DOHH2 (cell line): ENCODE measurements at regions not wholly inside any gene's neighbourhood (a gene's known extent, or its start where the extent isn't known, plus 50 kb on each side); places are given as distances from the start of the nearest gene placed in this dataset.

Experiments
- H3F3A ChIP-seq: fragments of 200-600 bp; sonication (generic), shearing (Covaris generic); 2 replicates; pipeline ENCODE4 v1.6.0; 2016; ENCODE audit warnings: antibody characterized with exemption, mild to moderate bottlenecking; ENCODE audit not compliant: control insufficient read depth, insufficient read depth
- H3K27ac ChIP-seq: fragments of 200-600 bp; sonication (generic); 2 replicates; pipeline ENCODE4 v1.5.1; 2014; ENCODE audit warnings: low read depth, mild to moderate bottlenecking, low read length, moderate library complexity
- H3K27me3 ChIP-seq: fragments of 200-600 bp; sonication (generic); 2 replicates; pipeline ENCODE4 v1.6.1; 2014; ENCODE audit warnings: mild to moderate bottlenecking, low read length, mixed read lengths; ENCODE audit not compliant: control insufficient read depth
- H3K36me3 ChIP-seq: fragments of 200-600 bp; sonication (generic); 2 replicates; pipeline ENCODE4 v1.6.1; 2014; ENCODE audit warnings: mild to moderate bottlenecking, low read length, moderate library complexity, mixed read lengths; ENCODE audit not compliant: control insufficient read depth
- H3K4me1 ChIP-seq: fragments of 200-600 bp; sonication (generic); 2 replicates; pipeline ENCODE4 v1.6.1; 2014; ENCODE audit warnings: mild to moderate bottlenecking, low read length, mixed read lengths; ENCODE audit not compliant: control insufficient read depth
- H3K4me2 ChIP-seq: fragments of 200-600 bp; sonication (generic); 2 replicates; pipeline ENCODE4 v1.6.0; 2014; ENCODE audit warnings: mild to moderate bottlenecking, low read length, moderate library complexity
- H3K4me3 ChIP-seq: fragments of 200-600 bp; sonication (generic); 2 replicates; pipeline ENCODE4 v1.5.1; 2014; ENCODE audit warnings: mild to moderate bottlenecking, low read length, mixed read lengths
- H3K79me2 ChIP-seq: fragments of 200-600 bp; sonication (generic); 2 replicates; pipeline ENCODE4 v1.6.1; 2014; ENCODE audit warnings: mild to moderate bottlenecking, low read length, mixed read lengths; ENCODE audit not compliant: control insufficient read depth
- H3K9me2 ChIP-seq: fragments of 200-600 bp; sonication (generic); replicated peaks from 2 replicates; pipeline ENCODE4 v1.6.1; 2014; ENCODE audit warnings: mild to moderate bottlenecking, low read length, mixed read lengths; ENCODE audit not compliant: control insufficient read depth
- H3K9me3 ChIP-seq: fragments of 200-600 bp; sonication (generic); 2 replicates; pipeline ENCODE4 v1.6.1; 2014; ENCODE audit warnings: antibody characterized with exemption, low read length, mixed read lengths; ENCODE audit not compliant: control insufficient read depth, insufficient read depth
- H4K20me1 ChIP-seq: fragments of 200-600 bp; sonication (generic); 2 replicates; pipeline ENCODE4 v1.6.0; 2014; ENCODE audit warnings: low read depth, mild to moderate bottlenecking, antibody characterized with exemption, low read length, moderate library complexity; ENCODE audit not compliant: control insufficient read depth, insufficient read depth
- EZH2phosphoT487 ChIP-seq: fragments of 200-600 bp; sonication (generic); IDR thresholded peaks from 2 replicates; pipeline ENCODE4 v1.6.1; 2017; ENCODE audit warnings: borderline replicate concordance, mild to moderate bottlenecking, antibody characterized with exemption, low read length, moderate library complexity, mixed read lengths
- TF ChIP-seq, protein P1 (sequence below): fragments of 200-600 bp; sonication (generic); IDR thresholded peaks from one replicate; pipeline ENCODE4 v1.5.1; 2014; ENCODE audit warnings: antibody characterized with exemption, mild to moderate bottlenecking, low read depth, low read length; ENCODE audit not compliant: poor library complexity, severe bottlenecking

DNA sequence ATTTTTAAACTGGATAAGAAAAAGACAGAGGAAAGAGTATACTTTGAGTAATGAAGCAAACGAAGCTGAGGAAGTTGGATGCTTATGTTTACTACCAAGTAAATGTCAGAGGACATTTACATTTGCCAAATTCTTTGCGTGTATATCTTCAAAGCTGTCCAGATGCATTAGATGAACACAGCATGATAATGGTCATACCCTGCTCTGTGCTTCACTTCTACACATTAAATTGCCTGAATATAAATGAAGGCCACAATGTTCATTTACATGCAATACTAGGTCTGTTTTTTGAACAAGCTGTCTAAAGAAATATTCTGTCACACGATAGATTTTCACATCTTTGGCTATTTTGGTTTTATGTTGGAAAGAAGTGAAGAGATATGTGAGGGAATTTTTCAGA, 405.8 kb upstream of the ADAMTS9 start:
- H3K27ac ChIP-seq = no peak overlapping the region
- no peaks in the 10 kb centered on the region for H3K36me3 ChIP-seq
- no peaks in the 10 kb centered on the region; the same call in 1 of the 2 replicates for H3K9me3 ChIP-seq
- H3F3A ChIP-seq = no peaks in the 10 kb centered on the region
- no peaks in the 10 kb centered on the region for H3K9me2 ChIP-seq
- H3K4me2 ChIP-seq = no peak overlapping the region
- H3K4me1 ChIP-seq = no peaks in the 10 kb centered on the region
- H3K4me3 ChIP-seq = no peak overlapping the region
- no peaks in the 10 kb centered on the region for H3K79me2 ChIP-seq
- H4K20me1 ChIP-seq = no peaks in the 10 kb centered on the region
- TF ChIP-seq, protein P1, sequence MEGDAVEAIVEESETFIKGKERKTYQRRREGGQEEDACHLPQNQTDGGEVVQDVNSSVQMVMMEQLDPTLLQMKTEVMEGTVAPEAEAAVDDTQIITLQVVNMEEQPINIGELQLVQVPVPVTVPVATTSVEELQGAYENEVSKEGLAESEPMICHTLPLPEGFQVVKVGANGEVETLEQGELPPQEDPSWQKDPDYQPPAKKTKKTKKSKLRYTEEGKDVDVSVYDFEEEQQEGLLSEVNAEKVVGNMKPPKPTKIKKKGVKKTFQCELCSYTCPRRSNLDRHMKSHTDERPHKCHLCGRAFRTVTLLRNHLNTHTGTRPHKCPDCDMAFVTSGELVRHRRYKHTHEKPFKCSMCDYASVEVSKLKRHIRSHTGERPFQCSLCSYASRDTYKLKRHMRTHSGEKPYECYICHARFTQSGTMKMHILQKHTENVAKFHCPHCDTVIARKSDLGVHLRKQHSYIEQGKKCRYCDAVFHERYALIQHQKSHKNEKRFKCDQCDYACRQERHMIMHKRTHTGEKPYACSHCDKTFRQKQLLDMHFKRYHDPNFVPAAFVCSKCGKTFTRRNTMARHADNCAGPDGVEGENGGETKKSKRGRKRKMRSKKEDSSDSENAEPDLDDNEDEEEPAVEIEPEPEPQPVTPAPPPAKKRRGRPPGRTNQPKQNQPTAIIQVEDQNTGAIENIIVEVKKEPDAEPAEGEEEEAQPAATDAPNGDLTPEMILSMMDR = no peak
- TF ChIP-seq EZH2phosphoT487 = no peak
- H3K27me3 ChIP-seq = no peaks in the 10 kb centered on the region

DNA sequence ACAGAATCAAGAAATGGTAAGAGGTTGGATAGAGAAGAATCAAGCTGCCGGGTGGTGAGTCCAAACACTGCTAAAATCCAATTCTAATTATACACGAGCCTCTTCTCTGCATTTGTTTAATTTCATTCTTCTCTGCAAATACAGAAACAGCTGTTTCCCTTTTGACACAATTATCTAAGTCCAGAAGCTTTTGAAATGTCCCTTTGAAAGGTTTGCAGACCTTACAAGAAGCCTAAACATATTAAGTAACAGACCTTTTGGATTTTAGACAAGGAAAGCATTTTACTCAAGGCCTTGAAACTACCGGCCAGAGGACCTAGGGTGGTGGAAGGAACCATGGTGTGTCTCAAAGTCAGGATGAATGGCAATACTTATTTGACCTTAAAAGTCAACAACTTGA, 403.8 kb upstream of the ADAMTS9 start:
- Histone ChIP-seq H3K27ac (no peak overlapping the region), H3K4me3 (no peak overlapping the region), H3K36me3 (no peaks in the 10 kb centered on the region), H3F3A (no peaks in the 10 kb centered on the region), H3K9me3 (no peaks in the 10 kb centered on the region; the same call in 1 of the 2 replicates), H3K79me2 (no peaks in the 10 kb centered on the region), H3K4me2 (no peak overlapping the region), H3K4me1 (no peaks in the 10 kb centered on the region), H3K27me3 (no peaks in the 10 kb centered on the region), H4K20me1 (no peaks in the 10 kb centered on the region), H3K9me2 (no peaks in the 10 kb centered on the region)
- no peak for TF ChIP-seq EZH2phosphoT487
- TF ChIP-seq, protein P1 = no peak

DNA sequence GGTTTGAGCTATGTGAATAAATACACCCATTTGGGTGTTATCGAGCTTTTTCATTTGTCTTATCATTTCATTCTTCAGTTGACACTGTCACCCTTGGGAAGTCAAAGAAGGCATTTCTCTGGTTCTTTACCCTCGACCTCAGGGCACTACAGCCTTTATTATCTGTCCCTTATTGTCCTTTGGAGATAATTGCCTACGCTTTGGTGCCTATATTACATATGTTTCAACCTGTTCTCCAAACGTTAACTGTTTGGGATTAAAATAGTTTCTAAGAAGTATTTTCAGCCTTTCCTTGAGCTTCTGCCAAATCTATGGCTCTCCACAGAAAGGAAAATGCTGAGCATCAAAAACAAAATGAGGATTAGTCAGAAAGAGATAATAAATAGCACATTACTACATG, 395.4 kb upstream of the ADAMTS9 start:
- no peaks in the 10 kb centered on the region for H3K79me2 ChIP-seq
- no peaks in the 10 kb centered on the region for H3K9me3 ChIP-seq
- H3K4me1 ChIP-seq = no peaks in the 10 kb centered on the region
- no peak overlapping the region for H3K4me2 ChIP-seq
- H3K4me3 ChIP-seq = no peak overlapping the region
- H3K27me3 ChIP-seq = no peaks in the 10 kb centered on the region
- no peak overlapping the region for H3K27ac ChIP-seq
- H3F3A ChIP-seq = no peaks in the 10 kb centered on the region
- no peaks in the 10 kb centered on the region for H3K36me3 ChIP-seq
- H3K9me2 ChIP-seq = no peaks in the 10 kb centered on the region
- TF ChIP-seq, protein P1 = no peak
- no peak for TF ChIP-seq EZH2phosphoT487
- H4K20me1 ChIP-seq = no peaks in the 10 kb centered on the region

DNA sequence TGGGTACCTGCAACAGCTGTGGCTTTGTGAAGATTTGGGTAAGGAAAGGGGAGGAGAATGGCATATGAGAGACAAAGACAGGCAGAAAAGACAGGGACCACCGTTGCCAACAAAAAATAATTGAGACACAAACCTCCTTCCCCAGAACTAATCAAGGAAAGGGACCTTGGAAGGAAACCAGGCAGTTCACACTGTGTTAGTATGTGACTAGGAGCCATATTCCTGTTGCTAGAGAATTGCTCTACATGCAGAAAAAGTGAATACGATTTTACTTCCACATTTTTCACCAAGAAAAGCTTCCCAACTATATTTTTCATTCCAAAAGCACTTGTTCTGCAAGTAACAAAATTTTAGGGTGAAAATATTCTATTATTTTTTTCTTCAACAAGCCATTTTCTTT, 393.7 kb upstream of the ADAMTS9 start:
- TF ChIP-seq, protein P1 = no peak
- TF ChIP-seq EZH2phosphoT487 = no peak
- no peaks in the 10 kb centered on the region for H3K4me1 ChIP-seq
- no peaks in the 10 kb centered on the region for H3K36me3 ChIP-seq
- H4K20me1 ChIP-seq = no peaks in the 10 kb centered on the region
- H3K4me3 ChIP-seq = no peak overlapping the region
- H3K27me3 ChIP-seq = no peaks in the 10 kb centered on the region
- no peaks in the 10 kb centered on the region for H3F3A ChIP-seq
- no peak overlapping the region for H3K27ac ChIP-seq
- H3K79me2 ChIP-seq = no peaks in the 10 kb centered on the region
- H3K4me2 ChIP-seq = no peak overlapping the region
- no peaks in the 10 kb centered on the region for H3K9me2 ChIP-seq
- H3K9me3 ChIP-seq = no peaks in the 10 kb centered on the region
